Thoracic aorta (tissue), 2 donors: ENCODE measurements at regions not wholly inside any gene's neighbourhood (a gene's known extent, or its start where the extent isn't known, plus 50 kb on each side); places are given as distances from the start of the nearest gene placed in this dataset.

Source experiments
- ATAC-seq: fragments of 150-250 bp; one replicate; pipeline ENCODE4 v1.8.0; 2017; ENCODE audit warnings: low read depth; ENCODE audit not compliant: insufficient number of reproducible peaks, low FRiP score
- DNase-seq: peaks from one replicate; pipeline ENCODE4 v3.0.0-alpha.2; 2020; ENCODE audit warnings: low spot score
- H3K27ac ChIP-seq, 2 donors: fragments of 200-600 bp; sonication (generic); 1 replicate in 1 of 2; 2 replicates in 1 of 2; pipeline ENCODE4 v1.5.1; 2016; ENCODE audit warnings: mild to moderate bottlenecking in 2 of 2, moderate library complexity in 2 of 2
- H3K27me3 ChIP-seq: fragments of 200-600 bp; sonication (generic); replicated peaks from 2 replicates; pipeline ENCODE4 v1.6.0; 2016; ENCODE audit warnings: mild to moderate bottlenecking; ENCODE audit not compliant: insufficient read depth
- H3K36me3 ChIP-seq: fragments of 200-600 bp; sonication (generic); one replicate; pipeline ENCODE4 v1.5.1; 2016
- H3K4me1 ChIP-seq, 2 donors: fragments of 200-600 bp; sonication (generic); 1 replicate in 1 of 2; 2 replicates in 1 of 2; pipeline versions ENCODE4 v1.5.1 to v1.6.0; 2016; ENCODE audit warnings: low read depth in 2 of 2, mild to moderate bottlenecking in 1 of 2; ENCODE audit not compliant: control insufficient read depth in 1 of 2
- H3K4me3 ChIP-seq: fragments of 200-600 bp; sonication (generic); 2 replicates; pipeline ENCODE4 v1.5.1; 2016; ENCODE audit warnings: mild to moderate bottlenecking
- H3K9me3 ChIP-seq: fragments of 200-600 bp; sonication (generic); 2 replicates; pipeline ENCODE4 v1.5.1; 2016
- CTCF ChIP-seq: fragments of 200-600 bp; sonication (generic); IDR thresholded peaks from one replicate; pipeline ENCODE4 v1.5.1; 2019; ENCODE audit warnings: antibody characterized with exemption

DNA sequence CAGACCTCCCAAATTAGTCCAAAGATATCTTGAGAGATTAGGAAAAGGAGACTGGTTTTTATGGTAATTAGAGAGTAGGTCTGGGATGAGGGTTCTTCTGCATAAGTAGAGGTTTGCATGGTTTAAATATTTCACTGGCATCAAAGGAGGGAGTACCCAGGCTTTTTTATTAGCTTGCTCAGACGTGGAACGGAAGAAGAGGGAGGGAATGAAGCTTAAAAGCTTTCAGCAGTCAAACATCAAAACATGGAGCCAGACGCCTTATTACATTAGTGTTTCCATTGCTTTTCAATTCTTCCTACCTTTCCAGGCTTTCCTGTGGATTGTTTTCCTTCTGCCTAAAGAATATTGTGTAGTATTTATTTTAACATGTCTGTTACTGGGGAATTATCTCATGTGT is 342.1 kb upstream of the SOX2 start:
- H3K36me3 ChIP-seq: no peaks in the 10 kb centered on the region
- no peaks in the 10 kb centered on the region for H3K4me1 ChIP-seq
- no peak overlapping the region for H3K4me3 ChIP-seq
- ATAC-seq: no peak
- DNase-seq: no peak
- no peak overlapping the region for H3K27ac ChIP-seq
- H3K9me3 ChIP-seq: no peaks in the 10 kb centered on the region
- no peaks in the 10 kb centered on the region for H3K27me3 ChIP-seq
- no peak for TF ChIP-seq CTCF

GRCh38 chr3:181363231-181363630 is 348.5 kb upstream of the SOX2 start:
- ATAC-seq: no peak
- no peaks in the 10 kb centered on the region for H3K27me3 ChIP-seq
- H3K36me3 ChIP-seq: no peaks in the 10 kb centered on the region
- no peak overlapping the region for H3K4me3 ChIP-seq
- no peak overlapping the region for H3K27ac ChIP-seq
- no peaks in the 10 kb centered on the region for H3K4me1 ChIP-seq
- no peak for TF ChIP-seq CTCF
- no peak for DNase-seq
- no peaks in the 10 kb centered on the region for H3K9me3 ChIP-seq

DNA sequence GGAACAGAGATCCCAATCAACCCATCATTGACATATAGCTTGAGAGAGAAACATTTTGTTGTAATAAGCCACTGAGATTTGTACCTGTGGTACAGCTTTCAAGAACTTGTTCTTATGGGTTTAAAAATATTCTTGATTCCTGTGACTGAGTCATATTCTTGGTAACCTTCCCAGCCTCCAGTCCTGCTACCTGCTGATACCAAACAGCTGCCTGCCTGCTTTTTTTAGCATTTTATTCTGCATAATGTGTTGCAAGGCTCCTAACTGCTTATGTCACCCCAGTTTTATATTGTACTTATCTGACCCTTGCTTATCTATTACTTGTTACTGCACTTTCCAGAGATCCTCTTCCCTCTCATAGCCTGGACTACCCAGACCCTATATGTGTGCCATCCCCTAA is 349.3 kb upstream of the SOX2 start:
- no peak for TF ChIP-seq CTCF
- ATAC-seq (no peak), DNase-seq (no peak)
- Histone ChIP-seq H3K27ac (no peak overlapping the region), H3K36me3 (no peaks in the 10 kb centered on the region), H3K4me1 (no peaks in the 10 kb centered on the region), H3K9me3 (no peaks in the 10 kb centered on the region), H3K4me3 (no peak overlapping the region), H3K27me3 (no peaks in the 10 kb centered on the region)

DNA sequence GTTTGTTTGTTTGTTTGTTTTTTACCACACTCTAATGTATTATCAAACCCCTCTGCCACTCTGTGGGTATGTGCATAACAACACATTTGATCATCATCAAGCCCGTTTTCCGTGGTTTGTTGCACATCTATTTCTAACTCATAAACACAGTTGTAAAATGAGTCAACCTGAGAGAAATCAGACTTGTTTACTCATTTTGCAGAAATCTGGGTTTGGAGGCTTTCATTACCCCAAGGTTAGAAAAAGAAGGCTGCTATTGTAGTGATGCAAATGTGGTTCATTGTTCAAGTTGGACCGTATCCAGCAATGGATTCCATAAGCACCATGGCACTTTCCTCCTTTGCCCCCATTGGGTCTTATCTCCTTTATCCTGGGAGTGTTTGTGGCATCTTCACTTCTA is 353.2 kb upstream of the SOX2 start:
- Histone ChIP-seq H3K27ac (no peak overlapping the region), H3K27me3 (no peaks in the 10 kb centered on the region), H3K4me3 (no peak overlapping the region), H3K36me3 (no peaks in the 10 kb centered on the region), H3K9me3 (no peaks in the 10 kb centered on the region), H3K4me1 (no peaks in the 10 kb centered on the region)
- ATAC-seq: no peak
- TF ChIP-seq CTCF: no peak
- DNase-seq: no peak

- TF ChIP-seq CTCF: no peak
- Histone ChIP-seq H3K27ac (no peak overlapping the region), H3K4me3 (no peak overlapping the region), H3K9me3 (no peaks in the 10 kb centered on the region), H3K27me3 (no peaks in the 10 kb centered on the region), H3K4me1 (no peaks in the 10 kb centered on the region), H3K36me3 (no peaks in the 10 kb centered on the region)
- ATAC-seq (no peak), DNase-seq (no peak)
Measured at GRCh38 chr3:181358060-181358459, 353.7 kb upstream of the SOX2 start.
